ENCODE measurements at regions not wholly inside any gene's neighbourhood (a gene's known extent, or its start where the extent isn't known, plus 50 kb on each side); places are given as distances from the start of the nearest gene placed in this dataset.

- ATAC-seq (no peak), FAIRE-seq (no peak), DNase-seq (ENCODE audit: low read depth in 1 of 2, low spot score in 1 of 2) (no peak)
- Histone ChIP-seq H3K4me2 (no peak overlapping the region), H3K9me3 (no peaks in the 10 kb centered on the region), H3K27ac (no peak overlapping the region), H3K4me1 (peaks cover 3% of the 10 kb centered on the region; the same call in 1 of the 3 replicates), H3K4me3 (no peak overlapping the region)
- no peak for TF ChIP-seq FOXS1 (CRISPR knock-in tag; IDR thresholded peaks at IDR 0.05)
- no peak for TF ChIP-seq HMGXB4 (CRISPR knock-in tag; IDR thresholded peaks at IDR 0.05; ENCODE audit: borderline replicate concordance)
- TF ChIP-seq PBX3 (IDR thresholded peaks at IDR 0.05) = no peak
- no peak for TF ChIP-seq HES2 (IDR thresholded peaks at IDR 0.05)
- TF ChIP-seq HOXA7 (CRISPR knock-in tag; IDR thresholded peaks at IDR 0.05) = no peak
- no peak for TF ChIP-seq EHF (CRISPR knock-in tag; IDR thresholded peaks at IDR 0.05)
- no peak for TF ChIP-seq CBX8 (IDR thresholded peaks at IDR 0.05)
- 94% methylated on average over 2 of the region's 2 CpGs for WGBS (ENCODE audit: missing lambda C conversion rate)
- ChIA-PET POLR2A (no interaction called here), CTCF (no interaction called here)
Measured at GRCh38 chr11:71124127-71124526, 128.2 kb downstream of the SHANK2 start.

GRCh38 chr11:71120471-71120896 lies 131.9 kb downstream of the SHANK2 start:
- H3K9me3 ChIP-seq = no peaks in the 10 kb centered on the region
- ChIA-PET POLR2A (no interaction called here), CTCF (interaction anchor here (0.7 to 1.7 kb wide), 11 partner anchors 9 to 300 kb away, joined by 3 to 9 read pairs (median 3); no protein-coding TSS in a partner anchor)
- H3K27ac ChIP-seq = 0 out of 6 replicates have a peak overlapping the region, but pooled peaks of 1 of the 2 experiments have one; percentile 17
- FAIRE-seq = no peak
- peak; percentile 21 to 56 for DNase-seq (ENCODE audit: low read depth in 1 of 2, low spot score in 1 of 2)
- H3K4me2 ChIP-seq = no peak overlapping the region
- ATAC-seq = peak; percentile 85 to 90
- H3K4me1 ChIP-seq = peaks cover 16% of the 10 kb centered on the region; the same call in 2 of the 3 replicates
- 71% methylated on average over 7 of the region's 7 CpGs for whole genome bisulfite sequencing (ENCODE audit: missing lambda C conversion rate)
- H3K4me3 ChIP-seq = no peak overlapping the region
- TF ChIP-seq REST (IDR thresholded peaks at IDR 0.05) (no peak), JUN (IDR thresholded peaks at IDR 0.05) (no peak), NPAS2 (CRISPR knock-in tag; IDR thresholded peaks at IDR 0.05; ENCODE audit: borderline replicate concordance) (no peak), HMGXB4 (CRISPR knock-in tag; IDR thresholded peaks at IDR 0.05; ENCODE audit: borderline replicate concordance) (no peak), CTCF (IDR thresholded peaks at IDR 0.05) (peak; percentile 42), MAFK (IDR thresholded peaks at IDR 0.05; ENCODE audit: partially characterized antibody) (no peak), HDAC2 (IDR thresholded peaks at IDR 0.05) (no peak), ELK1 (IDR thresholded peaks at IDR 0.05; ENCODE audit: low read depth, low read length) (no peak), RCOR1 (IDR thresholded peaks at IDR 0.05; ENCODE audit: low read depth, low read length) (no peak), TFCP2L1 (CRISPR knock-in tag; IDR thresholded peaks at IDR 0.05) (no peak), MAX (IDR thresholded peaks at IDR 0.05) (no peak), EHMT2 (IDR thresholded peaks at IDR 0.05; ENCODE audit: low read depth) (no peak), SREBF2 (IDR thresholded peaks at IDR 0.05) (no peak), FOXS1 (CRISPR knock-in tag; IDR thresholded peaks at IDR 0.05) (no peak), RAD21 (conservative IDR thresholded peaks at IDR 0.05 in 1 of 2, IDR thresholded peaks at IDR 0.05 in 1 of 2) (peak; percentile 71 to 84), NR3C1 (IDR thresholded peaks at IDR 0.05) (no peak), SMC3 (IDR thresholded peaks at IDR 0.05) (peak; percentile 66), CBX2 (IDR thresholded peaks at IDR 0.05; ENCODE audit: borderline replicate concordance, low read depth) (no peak), E2F6 (IDR thresholded peaks at IDR 0.05; ENCODE audit: borderline replicate concordance, low read depth) (no peak)

Measured in A549 (cell line).